GM18505 (cell line): ENCODE measurements at regions not wholly inside any gene's neighbourhood (a gene's known extent, or its start where the extent isn't known, plus 50 kb on each side); places are given as distances from the start of the nearest gene placed in this dataset.

Source experiments
- ATAC-seq: cut with Tn5 transposase; IDR thresholded peaks from one replicate; pipeline ENCODE4 v1.9.1; 2021; ENCODE audit not compliant: unreplicated experiment
- POLR2A ChIP-seq: IDR thresholded peaks from 4 replicates; pipeline ENCODE4 v1.6.1; 2011; ENCODE audit warnings: borderline replicate concordance; ENCODE audit not compliant: insufficient read depth, insufficient read length; ENCODE audit errors: extremely low read depth

- no peak for ATAC-seq
- no peak for TF ChIP-seq POLR2A
These were observed 288.9 kb downstream of the MSX2 start for GRCh38 chr5:175013251-175013650.

- TF ChIP-seq POLR2A: no peak
These were observed 287.9 kb downstream of the MSX2 start for GRCh38 chr5:175012267-175012666.

GRCh38 chr5:175003531-175003930 is 279.1 kb downstream of the MSX2 start:
- ATAC-seq: no peak
- TF ChIP-seq POLR2A: no peak

More at GRCh38 chr5:175012267-175012666, 287.9 kb downstream of the MSX2 start:
- no peak for ATAC-seq

- TF ChIP-seq POLR2A: no peak
- ATAC-seq: no peak
These were observed 277.7 kb downstream of the MSX2 start for GRCh38 chr5:175001876-175002645.

- no peak for TF ChIP-seq POLR2A
- no peak for ATAC-seq
These were observed 276.9 kb downstream of the MSX2 start for GRCh38 chr5:175001311-175001710.

GRCh38 chr5:174999581-174999980 is 275.2 kb downstream of the MSX2 start:
- ATAC-seq: no peak
- TF ChIP-seq POLR2A: no peak

GRCh38 chr5:174998131-174998730 is 273.8 kb downstream of the MSX2 start:
- TF ChIP-seq POLR2A: no peak
- no peak for ATAC-seq

- ATAC-seq: no peak
These were observed 273.3 kb downstream of the MSX2 start for GRCh38 chr5:174997688-174998087.

GRCh38 chr5:174996941-174997340 is 272.6 kb downstream of the MSX2 start:
- TF ChIP-seq POLR2A: no peak
- no peak for ATAC-seq

More at GRCh38 chr5:174997688-174998087, 273.3 kb downstream of the MSX2 start:
- TF ChIP-seq POLR2A: no peak

- no peak for TF ChIP-seq POLR2A
- no peak for ATAC-seq
These were observed 271.4 kb downstream of the MSX2 start for GRCh38 chr5:174995827-174996226.

GRCh38 chr5:174991847-174992246 is 267.5 kb downstream of the MSX2 start:
- TF ChIP-seq POLR2A: no peak
- no peak for ATAC-seq

GRCh38 chr5:174990909-174991308 is 266.5 kb downstream of the MSX2 start:
- no peak for TF ChIP-seq POLR2A
- no peak for ATAC-seq

- ATAC-seq: no peak
- TF ChIP-seq POLR2A: no peak
These were observed 263.1 kb downstream of the MSX2 start for GRCh38 chr5:174987443-174988012.

- ATAC-seq: no peak
- no peak for TF ChIP-seq POLR2A
These were observed 260.5 kb downstream of the MSX2 start for GRCh38 chr5:174984863-174985262.
